Heart left ventricle (tissue), 16 donors: ENCODE measurements at regions not wholly inside any gene's neighbourhood (a gene's known extent, or its start where the extent isn't known, plus 50 kb on each side); places are given as distances from the start of the nearest gene placed in this dataset.

ENCODE experiments used
- ATAC-seq, 4 donors: fragments of 200-7000 bp; cut with Tn5 transposase; one replicate each; pipeline ENCODE4 v1.9.1; 2020 to 2022; ENCODE audit warnings: moderate library complexity in 4 of 4, mild to moderate bottlenecking in 3 of 4, moderate number of reproducible peaks in 1 of 4
- DNase-seq, 5 donors: peaks; one replicate each; pipeline ENCODE4 v3.0.0-alpha.2; 2020
- H3K27ac ChIP-seq, 12 donors: fragments of 200-600 bp; sonication (generic) in 4 of 12; one replicate each; pipeline versions ENCODE4 v1.5.0 to v1.8.0; 2016 to 2022; ENCODE audit warnings: mild to moderate bottlenecking in 2 of 12
- H3K27me3 ChIP-seq, 9 donors: fragments of 200-600 bp; sonication (generic) in 2 of 9; one replicate each; pipeline versions ENCODE4 v1.5.1 to v1.8.0; 2016 to 2022; ENCODE audit warnings: mild to moderate bottlenecking in 3 of 9
- H3K36me3 ChIP-seq, 9 donors: fragments of 200-600 bp; sonication (generic) in 2 of 9; one replicate each; pipeline versions ENCODE4 v1.5.0 to v1.8.0; 2018 to 2022; ENCODE audit warnings: mild to moderate bottlenecking in 2 of 9
- H3K4me1 ChIP-seq, 12 donors: fragments of 200-600 bp; sonication (generic) in 4 of 12; one replicate each; pipeline versions ENCODE4 v1.5.0 to v1.8.0; 2016 to 2022; ENCODE audit warnings: mild to moderate bottlenecking in 3 of 12
- H3K4me3 ChIP-seq, 12 donors: fragments of 200-600 bp; sonication (generic) in 4 of 12; one replicate each; pipeline versions ENCODE4 v1.5.0 to v1.8.0; 2017 to 2022; ENCODE audit warnings: mild to moderate bottlenecking in 9 of 12, moderate library complexity in 4 of 12
- H3K9me3 ChIP-seq, 12 donors: fragments of 200-600 bp; sonication (generic) in 4 of 12; one replicate each; pipeline versions ENCODE4 v1.5.0 to v1.8.0; 2016 to 2022; ENCODE audit warnings: mild to moderate bottlenecking in 1 of 12
- CTCF ChIP-seq, 12 donors: fragments of 200-600 bp; sonication (generic) in 4 of 12; IDR thresholded peaks; one replicate each; pipeline versions ENCODE4 v1.5.0 to v1.8.0; 2018 to 2022; ENCODE audit warnings: antibody characterized with exemption in 12 of 12, mild to moderate bottlenecking in 5 of 12
- POLR2A ChIP-seq, 2 donors: fragments of 450-650 bp; IDR thresholded peaks; one replicate each; pipeline ENCODE4 v1.6.1; 2017; ENCODE audit warnings: antibody characterized with exemption in 2 of 2, mild to moderate bottlenecking in 2 of 2, moderate library complexity in 2 of 2
- WGBS, 4 donors: extraction: QIAGEN DNeasy Blood & Tissue Kit in 2 of 4; methylation state at CpG; one replicate each; pipeline versions ENCODE4 v1.1.5 to v1.1.7; 2013 to 2018; 5-methylcytosine and 5-hydroxymethylcytosine counted together
- intact Hi-C, 10 donors: fragments of 100-400 bp; cut with DNase I; formaldehyde crosslinking; loops; one replicate each; pipeline versions ENCODE4 v1.11.1 to v1.14.2; 2022
- donor health status: ischemic (EF 13 %, LVEDD 7.1; RV severe dilation, severe dysfunction).
- donor health status: healthy with polysubstance abuse.
- donor health status: DM: no; HTN: yes; CAD: no.
- donor health status: DM: no; HTN: no; CAD: no.
- donor health status: ischemic (EF 25% LVEDD 6.9; RV normal size, moderate dysfunction).
- donor health status: ischemic (EF 25% LVEDD 5.7; RV mildly dilated, moderate dysfunction).
- donor health status: healthy.
- donor health status: DM: yes; HTN: yes; CAD: no.
- donor health status: ischemic (EF 35%, LVEDD 5.7; RV mildly dilated, moderate dysfunction).
- donor health status: nonischemic (EF 11% LVEDD 7.7; RV severe dilation, severe dysfunction).
- donor health status: DM: yes; HTN: yes; CAD: no.
- donor health status: PGD.
- donor health status: ischemic (EF 29% LVEDD 5.4; RV normal size, mild dysfunction).
- donor health status: nonischemic (EF 23%, LVEDD 6.1; RV moderate dilation, normal function).

GRCh38 chr4:45293335-45293734 is 567.0 kb upstream of the GNPDA2 start:
- Histone ChIP-seq H3K4me3 (no peak overlapping the region), H3K36me3 (no peaks in the 10 kb centered on the region), H3K27me3 (no peaks in the 10 kb centered on the region), H3K4me1 (no peaks in the 10 kb centered on the region), H3K9me3 (peaks cover 0 to 21% (median 0%) of the 10 kb centered on the region in 12 donors), H3K27ac (no peak overlapping the region)
- no peak for DNase-seq
- intact Hi-C loops, result no loop called here
- TF ChIP-seq CTCF (IDR thresholded peaks at IDR 0.05) (no peak), POLR2A (IDR thresholded peaks at IDR 0.05) (no peak)
- ATAC-seq, result no peak
- WGBS, 4 donors, result 77 to 87% (median 82%) methylated on average over 6 of the region's 6 CpGs

- no peaks in the 10 kb centered on the region for H3K36me3 ChIP-seq
- WGBS, 4 donors, result 82 to 94% (median 88%) methylated on average over 3 to 4 of the region's 4 CpGs
Measured at GRCh38 chr4:45292844-45293243, 566.5 kb upstream of the GNPDA2 start.

DNA sequence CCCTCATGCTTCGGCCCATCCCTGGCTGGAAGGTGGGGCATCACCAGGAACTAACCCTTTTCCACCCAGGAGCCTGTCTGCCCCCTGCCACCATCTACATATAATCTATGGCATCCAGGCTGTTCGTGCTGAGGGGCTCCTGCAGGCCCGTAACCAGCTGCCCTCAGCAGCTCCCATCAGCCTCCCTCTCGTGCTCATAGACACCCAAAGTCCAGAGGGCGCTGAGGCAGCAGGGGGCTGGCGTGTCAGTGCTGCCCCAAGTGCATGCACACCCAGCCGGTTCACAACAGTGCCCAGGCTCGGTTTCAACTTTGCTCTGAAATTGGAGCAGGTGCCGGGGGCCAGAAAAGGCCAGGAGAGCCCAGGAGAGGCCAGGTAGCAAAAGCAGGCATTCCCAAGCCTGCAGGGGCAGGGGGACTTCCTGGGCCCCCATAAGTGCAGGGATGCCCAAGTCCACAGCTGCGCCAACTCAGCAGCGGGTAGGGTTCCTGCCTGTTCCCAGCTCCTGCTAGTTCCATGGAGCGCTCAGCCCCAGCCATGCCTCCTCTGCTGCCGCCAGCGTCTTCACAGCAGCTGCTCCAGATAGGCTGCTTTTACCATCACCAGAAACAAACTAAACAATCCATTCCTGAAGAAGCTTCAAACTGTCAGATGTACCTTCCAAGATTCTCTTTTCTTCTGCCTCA is 558.2 kb upstream of the GNPDA2 start:
- no peaks in the 10 kb centered on the region for H3K4me1 ChIP-seq
- ATAC-seq (peak in 1 of 4 donors; percentile 20), DNase-seq (peak in 1 of 5 donors; percentile 33)
- no peaks in the 10 kb centered on the region for H3K27me3 ChIP-seq
- no peak overlapping the region for H3K4me3 ChIP-seq
- 80 to 88% (median 83%) methylated on average over 7 to 14 of the region's 14 CpGs for WGBS, 4 donors
- no peak overlapping the region for H3K27ac ChIP-seq
- intact Hi-C loops, result no loop called here
- H3K9me3 ChIP-seq, result no peaks in the 10 kb centered on the region
- no peaks in the 10 kb centered on the region for H3K36me3 ChIP-seq
- TF ChIP-seq CTCF (IDR thresholded peaks at IDR 0.05), result no peak
- no peak for TF ChIP-seq POLR2A (IDR thresholded peaks at IDR 0.05)

More at GRCh38 chr4:45292844-45293243, 566.5 kb upstream of the GNPDA2 start:
- Histone ChIP-seq H3K27me3 (no peaks in the 10 kb centered on the region), H3K4me3 (no peak overlapping the region), H3K9me3 (peaks cover 0 to 21% (median 0%) of the 10 kb centered on the region in 12 donors), H3K27ac (no peak overlapping the region), H3K4me1 (no peaks in the 10 kb centered on the region)
- no peak for TF ChIP-seq POLR2A (IDR thresholded peaks at IDR 0.05)
- TF ChIP-seq CTCF (IDR thresholded peaks at IDR 0.05), result no peak
- ATAC-seq (peak in 1 of 4 donors; percentile 29), DNase-seq (peak in 1 of 5 donors; percentile 33)
- intact Hi-C loops, result no loop called here

- no peaks in the 10 kb centered on the region for H3K4me1 ChIP-seq
- no peak overlapping the region for H3K4me3 ChIP-seq
- TF ChIP-seq POLR2A (IDR thresholded peaks at IDR 0.05), result no peak
- TF ChIP-seq CTCF (IDR thresholded peaks at IDR 0.05), result no peak
- H3K36me3 ChIP-seq, result no peaks in the 10 kb centered on the region
- 75 to 82% (median 79%) methylated on average over 5 to 7 of the region's 7 CpGs for WGBS, 4 donors
- DNase-seq (peak in 1 of 5 donors; percentile 43), ATAC-seq (no peak)
- H3K27me3 ChIP-seq, result no peaks in the 10 kb centered on the region
- intact Hi-C loops, result no loop called here
- no peak overlapping the region for H3K27ac ChIP-seq
- H3K9me3 ChIP-seq, result no peaks in the 10 kb centered on the region
Measured at GRCh38 chr4:45283352-45283751, 557.0 kb upstream of the GNPDA2 start.
